Endothelial cell (in vitro differentiated cells): ENCODE measurements at regions not wholly inside any gene's neighbourhood (a gene's known extent, or its start where the extent isn't known, plus 50 kb on each side); places are given as distances from the start of the nearest gene placed in this dataset.
"Not testable (repeated sequence)": the region's sequence is repeated elsewhere in the genome, so short reads cannot be mapped to it uniquely, and the experiment has no call there.

Source experiments
- DNase-seq: peaks from one replicate; pipeline ENCODE4 v3.0.0; 2021; ENCODE audit warnings: low spot score
- H3K27ac Mint-ChIP-seq: one replicate; pipeline ENCODE4 v1.8.0; 2021; ENCODE audit warnings: mixed read lengths, inconsistent platforms; ENCODE audit not compliant: unreplicated experiment
- H3K27me3 Mint-ChIP-seq: one replicate; pipeline ENCODE4 v1.8.0; 2021; ENCODE audit warnings: mild to moderate bottlenecking, moderate library complexity, mixed read lengths, inconsistent platforms; ENCODE audit not compliant: unreplicated experiment
- H3K36me3 Mint-ChIP-seq: one replicate; pipeline ENCODE4 v1.8.0; 2021; ENCODE audit warnings: mild to moderate bottlenecking, low read depth, mixed read lengths, inconsistent platforms; ENCODE audit not compliant: unreplicated experiment
- H3K4me1 Mint-ChIP-seq: one replicate; pipeline ENCODE4 v1.8.0; 2021; ENCODE audit warnings: mild to moderate bottlenecking, mixed read lengths, inconsistent platforms; ENCODE audit not compliant: unreplicated experiment
- H3K4me3 Mint-ChIP-seq: one replicate; pipeline ENCODE4 v1.8.0; 2021; ENCODE audit warnings: mild to moderate bottlenecking, mixed read lengths, inconsistent platforms; ENCODE audit not compliant: unreplicated experiment
- H3K9me3 Mint-ChIP-seq: one replicate; pipeline ENCODE4 v1.8.0; 2021; ENCODE audit warnings: mixed read lengths, inconsistent platforms; ENCODE audit not compliant: unreplicated experiment
- CTCF ChIP-seq: fragments of 200-600 bp; sonication (generic); IDR thresholded peaks from one replicate; pipeline ENCODE4 v1.5.0; 2021; ENCODE audit warnings: antibody characterized with exemption; ENCODE audit not compliant: unreplicated experiment

DNA sequence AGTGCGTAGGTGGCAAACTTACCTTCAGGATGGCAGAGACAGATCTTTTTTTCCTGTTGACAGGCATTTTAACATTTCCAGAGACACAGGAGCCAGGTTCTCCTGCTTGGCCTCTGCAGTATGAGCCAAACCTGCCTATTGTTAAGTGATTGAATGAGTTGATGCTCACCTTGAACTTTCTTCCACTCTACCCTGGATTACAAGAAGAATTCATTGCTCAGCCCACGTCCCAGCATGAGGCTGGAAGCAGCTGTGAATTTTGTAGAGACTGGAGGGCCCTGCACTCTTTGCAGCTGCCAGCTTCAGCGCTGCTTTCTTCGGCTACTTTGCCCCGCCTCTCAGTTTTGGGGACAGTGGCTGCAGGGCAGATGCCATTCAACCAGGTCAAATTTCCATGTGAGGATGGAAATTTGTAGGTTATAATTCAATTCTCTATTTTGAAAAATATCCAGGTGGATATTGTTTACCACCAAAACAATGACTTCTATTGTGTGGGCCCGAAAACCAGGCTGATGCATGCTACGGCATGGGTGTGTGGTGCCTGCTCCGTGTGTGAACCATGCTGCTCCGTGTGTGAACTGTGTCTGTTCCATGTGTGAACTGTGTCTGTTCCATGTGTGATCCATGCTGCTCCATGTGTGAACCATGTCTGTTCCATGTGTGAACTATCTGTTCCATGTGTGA lies 75.2 kb upstream of the METTL9 start:
- H3K4me3 Mint-ChIP-seq: no peak overlapping the region
- no peaks in the 10 kb centered on the region for H3K9me3 Mint-ChIP-seq
- H3K27ac Mint-ChIP-seq: no peak overlapping the region
- peaks cover 4% of the 10 kb centered on the region for H3K36me3 Mint-ChIP-seq
- DNase-seq: no peak
- H3K27me3 Mint-ChIP-seq: peaks cover 8% of the 10 kb centered on the region
- H3K4me1 Mint-ChIP-seq: peaks cover 17% of the 10 kb centered on the region
- no peak for TF ChIP-seq CTCF

DNA sequence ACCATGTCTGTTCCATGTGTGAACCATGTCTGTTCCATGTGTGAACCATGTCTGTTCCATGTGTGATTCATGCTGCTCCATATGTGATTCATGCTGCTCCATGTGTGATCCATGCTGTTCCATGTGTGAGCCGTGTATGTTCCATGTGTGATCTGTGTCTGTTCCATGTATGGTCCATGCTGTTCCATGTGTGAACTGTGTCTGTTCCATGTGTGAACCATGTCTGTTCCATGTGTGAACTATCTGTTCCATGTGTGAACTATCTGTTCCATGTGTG lies 74.7 kb upstream of the METTL9 start:
- not testable (repeated sequence) for DNase-seq, H3K4me3 Mint-ChIP-seq, H3K27ac Mint-ChIP-seq, H3K27me3 Mint-ChIP-seq, H3K9me3 Mint-ChIP-seq, H3K36me3 Mint-ChIP-seq
- H3K4me1 Mint-ChIP-seq: peaks cover 13% of the 10 kb centered on the region

GRCh38 chr16:21525029-21525895 lies 74.1 kb upstream of the METTL9 start:
- not testable (repeated sequence) for H3K9me3 Mint-ChIP-seq, H3K27ac Mint-ChIP-seq, H3K4me3 Mint-ChIP-seq, H3K27me3 Mint-ChIP-seq, H3K36me3 Mint-ChIP-seq, DNase-seq
- H3K4me1 Mint-ChIP-seq: peaks cover 12% of the 10 kb centered on the region

- peaks cover 12% of the 10 kb centered on the region for H3K4me1 Mint-ChIP-seq
- DNase-seq, H3K36me3 Mint-ChIP-seq, H3K27ac Mint-ChIP-seq, H3K27me3 Mint-ChIP-seq, H3K9me3 Mint-ChIP-seq, H3K4me3 Mint-ChIP-seq: not testable (repeated sequence)
Observed at GRCh38 chr16:21525956-21526922, 73.1 kb upstream of the METTL9 start.

GRCh38 chr16:21526923-21527807 lies 72.2 kb upstream of the METTL9 start:
- Mint-ChIP-seq H3K4me1 (peaks cover 5% of the 10 kb centered on the region), H3K27me3 (peaks cover 4% of the 10 kb centered on the region), H3K4me3 (no peak overlapping the region), H3K27ac (no peak overlapping the region), H3K36me3 (peaks cover 4% of the 10 kb centered on the region), H3K9me3 (no peaks in the 10 kb centered on the region)
- TF ChIP-seq CTCF: no peak
- no peak for DNase-seq

GRCh38 chr16:21529060-21529658 lies 70.2 kb upstream of the METTL9 start:
- H3K9me3 Mint-ChIP-seq, H3K4me3 Mint-ChIP-seq, H3K27ac Mint-ChIP-seq, H3K27me3 Mint-ChIP-seq, DNase-seq, H3K36me3 Mint-ChIP-seq, H3K4me1 Mint-ChIP-seq: not testable (repeated sequence)

DNA sequence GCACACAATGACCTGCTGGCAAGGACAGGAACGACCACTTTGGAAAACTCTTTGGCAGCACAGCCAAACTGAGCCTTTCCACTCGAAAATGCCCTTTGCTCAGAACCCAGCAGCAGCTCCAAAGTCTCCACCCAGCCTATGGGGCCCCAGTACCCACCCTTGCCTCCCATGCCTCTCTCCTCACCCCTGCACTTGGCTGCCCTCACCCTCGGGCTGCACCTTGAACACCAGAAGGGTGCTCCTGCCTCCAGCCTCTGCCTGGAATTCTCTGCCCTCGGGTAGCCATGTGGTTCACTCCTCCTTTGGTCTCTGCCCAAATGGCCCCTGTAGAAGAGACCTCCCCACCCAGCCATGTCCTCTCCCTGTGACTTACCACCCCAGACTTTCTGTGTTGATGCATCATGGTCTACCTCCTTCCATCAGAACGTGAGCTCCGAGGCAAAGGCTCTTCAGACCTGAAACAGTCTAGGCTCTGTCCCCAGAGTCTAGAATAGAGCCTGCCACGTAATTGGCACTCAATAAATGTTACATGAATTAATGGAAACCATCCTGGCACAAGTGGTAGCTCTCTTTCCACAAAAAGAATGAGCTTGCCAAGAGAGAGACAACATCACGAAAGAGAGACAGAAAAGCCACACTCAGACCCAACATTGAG lies 68.5 kb upstream of the METTL9 start:
- H3K9me3 Mint-ChIP-seq, H3K27me3 Mint-ChIP-seq, DNase-seq, H3K36me3 Mint-ChIP-seq, H3K4me3 Mint-ChIP-seq, H3K27ac Mint-ChIP-seq, H3K4me1 Mint-ChIP-seq: not testable (repeated sequence)

GRCh38 chr16:21532996-21533395 lies 66.4 kb upstream of the METTL9 start:
- not testable (repeated sequence) for H3K9me3 Mint-ChIP-seq, H3K4me3 Mint-ChIP-seq, H3K27me3 Mint-ChIP-seq, H3K27ac Mint-ChIP-seq, H3K36me3 Mint-ChIP-seq, H3K4me1 Mint-ChIP-seq, DNase-seq
